ENCODE measurements at regions not wholly inside any gene's neighbourhood (a gene's known extent, or its start where the extent isn't known, plus 50 kb on each side); places are given as distances from the start of the nearest gene placed in this dataset.
"Not testable (repeated sequence)": the region's sequence is repeated elsewhere in the genome, so short reads cannot be mapped to it uniquely, and the experiment has no call there.

- Histone ChIP-seq H3K27ac (ENCODE audit: insufficient read length, low read depth, low read length) (no peak overlapping the region), H3K9ac (ENCODE audit: extremely low read depth, insufficient read length, low read length) (no peak overlapping the region), H3K4me2 (ENCODE audit: insufficient read depth, insufficient read length, low read length) (no peak overlapping the region), H3K14ac (ENCODE audit: insufficient read depth, low read length) (no peak overlapping the region), H2AFZ (ENCODE audit: low read length) (no peak overlapping the region), H3K23me2 (ENCODE audit: insufficient read length, low read depth, low read length, poor library complexity, severe bottlenecking) (no peaks in the 10 kb centered on the region), H3K23ac (ENCODE audit: insufficient read length, low read depth, low read length) (no peak overlapping the region), H2AK5ac (ENCODE audit: insufficient read length, low read length) (no peak overlapping the region), H3T11ph (ENCODE audit: low read length) (no peak overlapping the region), H3K18ac (ENCODE audit: insufficient read length, low read depth, low read length) (no peak overlapping the region), H3K9me3 (ENCODE audit: control insufficient read depth, low read depth, low read length) (peaks cover 68% of the 10 kb centered on the region), H3K56ac (ENCODE audit: insufficient read length, low read depth, low read length) (no peak overlapping the region), H4K91ac (ENCODE audit: insufficient read length, low read depth, low read length) (no peak overlapping the region), H2BK20ac (ENCODE audit: low read depth, low read length, poor library complexity, severe bottlenecking) (no peak overlapping the region), H2BK5ac (ENCODE audit: insufficient read length, low read length) (no peak overlapping the region), H2BK15ac (ENCODE audit: low read depth, low read length) (no peak overlapping the region), H3K79me2 (ENCODE audit: insufficient read depth, low read length) (no peaks in the 10 kb centered on the region), H3K79me1 (ENCODE audit: insufficient read depth, low read depth, low read length, poor library complexity, severe bottlenecking) (no peaks in the 10 kb centered on the region), H3K4ac (ENCODE audit: low read depth, low read length) (no peak overlapping the region), H3K4me1 (ENCODE audit: insufficient read depth, low read length) (no peaks in the 10 kb centered on the region), H4K8ac (replicated peaks; ENCODE audit: insufficient read length, low read depth, low read length) (no peak overlapping the region), H3K27me3 (ENCODE audit: insufficient read depth, low read length) (no peaks in the 10 kb centered on the region), H4K20me1 (ENCODE audit: control insufficient read depth, insufficient read depth, insufficient read length) (no peaks in the 10 kb centered on the region), H4K5ac (ENCODE audit: insufficient read length, low read depth, low read length) (no peak overlapping the region), H2BK120ac (ENCODE audit: low read depth, low read length, poor library complexity, severe bottlenecking) (no peak overlapping the region), H2BK12ac (ENCODE audit: insufficient read length, low read depth, low read length) (no peak overlapping the region)
- Mint-ChIP-seq H3K4me1 (no peaks in the 10 kb centered on the region), H3K4me3 (no peak overlapping the region; a peak in 1 of 5 replicates), H3K27me3 (ENCODE audit: low read depth) (peaks cover 10% of the 10 kb centered on the region), H3K36me3 (ENCODE audit: insufficient read depth in 1 of 3, low read depth in 3 of 3) (peaks cover 48 to 56% (median 51%) of the 10 kb centered on the region in 3 experiments), H3K9me3 (peaks cover 97 to 98% of the 10 kb centered on the region in 2 experiments), H3K27ac (no peak overlapping the region)
- no CpG with 5 or more reads among the region's 21 CpGs for WGBS (ENCODE audit: extremely low coverage, insufficient read length, low lambda C conversion rate)
- DNase-seq, result no peak
- no peak for TF ChIP-seq CTCF (conservative IDR thresholded peaks at IDR 0.05)
Observed at GRCh38 chr12:34306133-34306830, 284.0 kb downstream of the ALG10 start.

- H3K27me3 Mint-ChIP-seq (ENCODE audit: low read depth); H3K4me1 Mint-ChIP-seq; H3K9ac ChIP-seq (ENCODE audit: extremely low read depth, insufficient read length, low read length); H2BK20ac ChIP-seq (ENCODE audit: low read depth, low read length, poor library complexity, severe bottlenecking); H2BK12ac ChIP-seq (ENCODE audit: insufficient read length, low read depth, low read length); H2BK120ac ChIP-seq (ENCODE audit: low read depth, low read length, poor library complexity, severe bottlenecking); H3K79me2 ChIP-seq (ENCODE audit: insufficient read depth, low read length); H3K23me2 ChIP-seq (ENCODE audit: insufficient read length, low read depth, low read length, poor library complexity, severe bottlenecking); H2AFZ ChIP-seq (ENCODE audit: low read length); H3K79me1 ChIP-seq (ENCODE audit: insufficient read depth, low read depth, low read length, poor library complexity, severe bottlenecking); H4K5ac ChIP-seq (ENCODE audit: insufficient read length, low read depth, low read length); H4K20me1 ChIP-seq (ENCODE audit: control insufficient read depth, insufficient read depth, insufficient read length); H2BK5ac ChIP-seq (ENCODE audit: insufficient read length, low read length); H3K23ac ChIP-seq (ENCODE audit: insufficient read length, low read depth, low read length); H4K91ac ChIP-seq (ENCODE audit: insufficient read length, low read depth, low read length); H2BK15ac ChIP-seq (ENCODE audit: low read depth, low read length); H3K4ac ChIP-seq (ENCODE audit: low read depth, low read length); H3K27ac Mint-ChIP-seq; H3K56ac ChIP-seq (ENCODE audit: insufficient read length, low read depth, low read length); H3K4me2 ChIP-seq (ENCODE audit: insufficient read depth, insufficient read length, low read length); H3K27me3 ChIP-seq (ENCODE audit: insufficient read depth, low read length); H3K4me1 ChIP-seq (ENCODE audit: insufficient read depth, low read length); H3K4me3 Mint-ChIP-seq; H3K14ac ChIP-seq (ENCODE audit: insufficient read depth, low read length); H3K27ac ChIP-seq (ENCODE audit: insufficient read length, low read depth, low read length); H3T11ph ChIP-seq (ENCODE audit: low read length); H2AK5ac ChIP-seq (ENCODE audit: insufficient read length, low read length); DNase-seq; H3K18ac ChIP-seq (ENCODE audit: insufficient read length, low read depth, low read length); H4K8ac ChIP-seq (replicated peaks; ENCODE audit: insufficient read length, low read depth, low read length): not testable (repeated sequence)
- H3K9me3 Mint-ChIP-seq, result peaks cover 97 to 98% of the 10 kb centered on the region in 2 experiments
- WGBS (ENCODE audit: extremely low coverage, insufficient read length, low lambda C conversion rate), result no CpG with 5 or more reads among the region's 32 CpGs
- peaks cover 36 to 61% (median 43%) of the 10 kb centered on the region in 3 experiments; a peak in 6 of 7 replicates for H3K36me3 Mint-ChIP-seq (ENCODE audit: insufficient read depth in 1 of 3, low read depth in 3 of 3)
- peaks cover 63% of the 10 kb centered on the region for H3K9me3 ChIP-seq (ENCODE audit: control insufficient read depth, low read depth, low read length)
Observed at GRCh38 chr12:34309806-34310804, 287.8 kb downstream of the ALG10 start.

All from H9 (cell line).